GM23248 (cell line): ENCODE measurements at regions not wholly inside any gene's neighbourhood (a gene's known extent, or its start where the extent isn't known, plus 50 kb on each side); places are given as distances from the start of the nearest gene placed in this dataset.
"Not testable (repeated sequence)": the region's sequence is repeated elsewhere in the genome, so short reads cannot be mapped to it uniquely, and the experiment has no call there.

Source experiments
- DNase-seq: peaks from one replicate; pipeline ENCODE4 v3.0.0-alpha.2; 2015
- H2AFZ ChIP-seq: fragments of 200-600 bp; sonication (generic); 2 replicates; pipeline ENCODE4 v1.6.1; 2016; ENCODE audit warnings: antibody characterized with exemption
- H3F3A ChIP-seq: fragments of 200-600 bp; sonication (generic); 2 replicates; pipeline ENCODE4 v1.6.1; 2016; ENCODE audit warnings: mild to moderate bottlenecking, antibody characterized with exemption, mixed run types; ENCODE audit not compliant: insufficient read depth
- H3K27ac ChIP-seq: fragments of 200-600 bp; sonication (generic); 2 replicates; pipeline ENCODE4 v1.5.1; 2016; ENCODE audit warnings: mild to moderate bottlenecking
- H3K27me3 ChIP-seq: fragments of 200-600 bp; sonication (generic); replicated peaks from 2 replicates; pipeline ENCODE4 v1.6.1; 2016; ENCODE audit warnings: mild to moderate bottlenecking; ENCODE audit not compliant: insufficient read depth
- H3K36me3 ChIP-seq: fragments of 200-600 bp; sonication (generic); 2 replicates; pipeline ENCODE4 v1.6.1; 2016; ENCODE audit warnings: low read depth, mild to moderate bottlenecking
- H3K4me1 ChIP-seq: fragments of 200-600 bp; sonication (generic); 2 replicates; pipeline ENCODE4 v1.6.1; 2016; ENCODE audit warnings: mild to moderate bottlenecking; ENCODE audit not compliant: insufficient read depth
- H3K4me2 ChIP-seq: fragments of 200-600 bp; sonication (generic); one replicate; pipeline ENCODE4 v1.6.1; 2016; ENCODE audit warnings: mild to moderate bottlenecking; ENCODE audit not compliant: unreplicated experiment
- H3K4me3 ChIP-seq: fragments of 200-600 bp; sonication (generic); 2 replicates; pipeline ENCODE4 v1.5.1; 2016; ENCODE audit warnings: mild to moderate bottlenecking
- H3K79me2 ChIP-seq: fragments of 200-600 bp; sonication (generic); 2 replicates; pipeline ENCODE4 v1.6.1; 2016; ENCODE audit warnings: mild to moderate bottlenecking; ENCODE audit not compliant: insufficient read depth
- H3K9ac ChIP-seq: fragments of 200-600 bp; sonication (generic); 2 replicates; pipeline ENCODE4 v1.6.1; 2016; ENCODE audit warnings: mild to moderate bottlenecking
- H3K9me2 ChIP-seq: fragments of 200-600 bp; sonication (generic); 2 replicates; pipeline ENCODE4 v1.6.1; 2016; ENCODE audit warnings: mixed run types, mild to moderate bottlenecking, moderate library complexity; ENCODE audit not compliant: insufficient read depth
- H3K9me3 ChIP-seq: fragments of 200-600 bp; sonication (generic); one replicate; pipeline ENCODE4 v1.6.1; 2017; ENCODE audit warnings: low read depth
- H4K20me1 ChIP-seq: fragments of 200-600 bp; sonication (generic); 2 replicates; pipeline ENCODE4 v1.6.0; 2016; ENCODE audit not compliant: insufficient read depth
- EZH2 ChIP-seq: fragments of 200-600 bp; sonication (generic); IDR thresholded peaks from 2 replicates; pipeline ENCODE4 v1.6.1; 2018; ENCODE audit warnings: antibody characterized with exemption, mild to moderate bottlenecking; ENCODE audit not compliant: insufficient read depth, poor library complexity, severe bottlenecking
- EZH2phosphoT487 ChIP-seq: fragments of 200-600 bp; sonication (generic); IDR thresholded peaks from 2 replicates; pipeline ENCODE4 v1.6.1; 2018; ENCODE audit warnings: antibody characterized with exemption, moderate library complexity, mild to moderate bottlenecking, low read depth; ENCODE audit not compliant: insufficient read depth
- WGBS, 2 experiments: methylation state at CpG; one replicate each; pipeline ENCODE4 v1.1.6; 2015 to 2017; ENCODE audit warnings: low lambda C conversion rate in 2 of 2, low coverage in 1 of 2; ENCODE audit errors: missing lambda C conversion rate in 2 of 2; 5-methylcytosine and 5-hydroxymethylcytosine counted together
- in situ Hi-C: fragments of 300-500 bp; cut with MboI; formaldehyde crosslinking; loops from 2 replicates; pipeline ENCODE4 v1.15.0; 2020

GRCh38 chr6:44021589-44022295 is 105.5 kb downstream of the MRPL14 start:
- H4K20me1 ChIP-seq, result no peaks in the 10 kb centered on the region

DNA sequence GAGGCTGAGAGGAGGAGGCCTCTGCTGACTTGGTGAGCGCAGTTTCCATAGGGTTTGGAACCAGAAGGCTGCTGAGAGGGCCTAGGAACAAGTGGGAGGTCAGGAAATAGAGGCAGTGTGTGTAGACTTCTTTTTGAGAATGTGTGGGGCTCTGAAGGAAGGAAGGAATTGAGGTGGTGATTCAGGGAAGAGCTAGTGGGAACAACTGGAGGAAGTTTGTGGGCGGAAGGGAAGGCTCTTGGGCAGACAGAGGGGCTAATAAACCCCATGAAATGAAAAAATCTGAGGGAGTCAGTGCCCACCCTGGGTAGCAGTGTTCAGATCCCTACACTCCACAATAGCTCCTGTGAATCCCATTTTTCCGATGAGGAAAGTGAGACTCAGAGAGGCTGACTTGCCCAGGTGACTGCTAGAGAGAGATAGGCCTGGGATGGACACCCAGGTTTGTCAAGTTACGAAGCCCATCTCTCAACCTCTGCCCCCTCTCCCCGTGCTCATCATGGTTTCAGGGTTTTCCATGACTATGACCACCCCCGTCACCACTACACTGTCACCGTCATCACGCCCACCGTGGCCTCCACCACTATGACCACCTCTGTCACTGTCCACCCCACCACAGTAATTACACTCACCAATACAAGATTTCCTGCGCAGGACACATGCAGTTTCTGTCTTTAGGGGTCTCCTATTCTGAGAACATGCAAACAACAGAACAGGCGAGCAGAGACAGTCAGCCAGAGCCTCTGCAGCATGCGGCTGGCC is 106.4 kb downstream of the MRPL14 start:
- no peak overlapping the region for H3K9ac ChIP-seq
- in situ Hi-C loops, result no loop called here
- H4K20me1 ChIP-seq, result no peaks in the 10 kb centered on the region
- H3K27me3 ChIP-seq, result no peaks in the 10 kb centered on the region
- DNase-seq, result no peak
- H3K4me2 ChIP-seq, result no peak overlapping the region
- no peaks in the 10 kb centered on the region for H3K9me3 ChIP-seq
- H3K27ac ChIP-seq, result no peak overlapping the region
- H3F3A ChIP-seq, result peaks cover 7% of the 10 kb centered on the region; the same call in 1 of the 2 replicates
- H3K79me2 ChIP-seq, result no peaks in the 10 kb centered on the region
- H3K4me1 ChIP-seq, result peaks cover 22% of the 10 kb centered on the region; the same call in 1 of the 2 replicates
- no peak overlapping the region for H3K4me3 ChIP-seq
- no peaks in the 10 kb centered on the region for H3K9me2 ChIP-seq
- H2AFZ ChIP-seq, result no peak overlapping the region
- TF ChIP-seq EZH2 (no peak), EZH2phosphoT487 (no peak)
- no peaks in the 10 kb centered on the region for H3K36me3 ChIP-seq
- 94% methylated on average over 12 of the region's 12 CpGs for WGBS, 2 experiments

More at GRCh38 chr6:44021589-44022295, 105.5 kb downstream of the MRPL14 start:
- H3K4me3 ChIP-seq, result no peak overlapping the region
- no peaks in the 10 kb centered on the region for H3K9me2 ChIP-seq
- no peak overlapping the region for H2AFZ ChIP-seq
- in situ Hi-C loops, result no loop called here
- H3K9me3 ChIP-seq, result no peaks in the 10 kb centered on the region
- no peak overlapping the region for H3K9ac ChIP-seq
- no peak overlapping the region for H3K4me2 ChIP-seq
- H3K4me1 ChIP-seq, result peaks cover 17% of the 10 kb centered on the region; the same call in 1 of the 2 replicates
- no peak overlapping the region for H3K27ac ChIP-seq
- H3F3A ChIP-seq, result 0 out of 2 replicates have a peak, but pooled peaks cover 1% of the 10 kb centered on the region
- H3K27me3 ChIP-seq, result no peaks in the 10 kb centered on the region
- no peak for DNase-seq
- TF ChIP-seq EZH2phosphoT487, result no peak
- TF ChIP-seq EZH2, result no peak
- H3K79me2 ChIP-seq, result no peaks in the 10 kb centered on the region
- WGBS, 2 experiments, result 80 to 83% methylated on average over 9 of the region's 9 CpGs
- H3K36me3 ChIP-seq, result no peaks in the 10 kb centered on the region

DNA sequence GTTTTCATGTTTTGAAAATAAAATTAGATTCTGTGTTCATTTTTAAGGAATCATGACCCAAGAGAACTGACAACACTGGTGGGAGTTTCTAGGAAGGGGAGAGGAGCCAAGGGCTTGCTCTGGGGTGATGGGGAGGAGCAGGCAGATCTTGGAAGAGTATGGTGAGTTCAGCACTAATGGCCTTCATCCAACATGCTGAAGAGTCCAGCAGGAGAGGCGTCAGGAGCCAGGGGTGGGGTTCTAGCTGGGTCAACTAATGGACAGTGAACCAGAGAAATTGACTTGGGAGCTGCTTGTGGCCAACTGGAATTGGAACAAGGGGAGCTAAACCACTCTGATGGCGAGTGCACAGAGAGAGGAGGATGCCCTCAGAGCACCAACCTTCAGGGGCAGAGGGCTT is 107.1 kb downstream of the MRPL14 start:
- H3K36me3 ChIP-seq, result no peaks in the 10 kb centered on the region
- no peak overlapping the region for H3K4me2 ChIP-seq
- no peak for DNase-seq
- H3K4me3 ChIP-seq, result no peak overlapping the region
- TF ChIP-seq EZH2 (no peak), EZH2phosphoT487 (no peak)
- no peak overlapping the region for H3K9ac ChIP-seq
- no peaks in the 10 kb centered on the region for H4K20me1 ChIP-seq
- no peaks in the 10 kb centered on the region for H3K9me2 ChIP-seq
- H3K27me3 ChIP-seq, result no peaks in the 10 kb centered on the region
- H3K9me3 ChIP-seq, result no peaks in the 10 kb centered on the region
- WGBS, 2 experiments, result 50 to 56% methylated on average over 2 of the region's 2 CpGs
- H3K4me1 ChIP-seq, result peaks cover 22% of the 10 kb centered on the region; the same call in 1 of the 2 replicates
- peaks cover 7% of the 10 kb centered on the region; the same call in 1 of the 2 replicates for H3F3A ChIP-seq
- no peaks in the 10 kb centered on the region for H3K79me2 ChIP-seq
- in situ Hi-C loops, result no loop called here
- H2AFZ ChIP-seq, result no peak overlapping the region
- no peak overlapping the region for H3K27ac ChIP-seq

DNA sequence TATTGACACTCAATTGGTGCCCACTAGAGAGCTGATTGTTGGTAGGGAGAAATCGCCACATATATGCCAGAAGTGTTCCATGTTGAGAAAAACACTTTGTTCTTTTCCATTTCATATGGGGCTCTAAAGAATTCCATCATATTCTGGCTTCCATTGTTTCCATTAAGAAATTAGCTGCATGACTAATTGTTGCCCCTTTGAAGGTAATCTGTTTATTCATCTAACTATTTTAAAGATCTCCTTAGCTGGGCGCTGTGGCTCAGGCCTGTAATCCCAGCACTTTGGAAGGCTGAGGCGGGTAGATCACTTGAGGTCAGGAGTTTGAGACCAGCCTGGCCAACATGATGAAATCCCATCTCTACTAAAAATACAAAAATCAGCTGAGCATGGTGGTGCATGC is 109.9 kb downstream of the MRPL14 start:
- H3K79me2 ChIP-seq, H3K4me2 ChIP-seq, H2AFZ ChIP-seq, H3K9me2 ChIP-seq, H3K36me3 ChIP-seq, H4K20me1 ChIP-seq, DNase-seq, H3K27ac ChIP-seq, in situ Hi-C loops, H3K9ac ChIP-seq, H3K4me3 ChIP-seq, H3K27me3 ChIP-seq, H3K9me3 ChIP-seq: not testable (repeated sequence)
- peaks cover 19% of the 10 kb centered on the region; the same call in 1 of the 2 replicates for H3K4me1 ChIP-seq
- H3F3A ChIP-seq, result peaks cover 13% of the 10 kb centered on the region
- WGBS, 2 experiments, result 81 to 94% methylated on average over 3 of the region's 3 CpGs
